ACC112 (cell line): ENCODE measurements at regions not wholly inside any gene's neighbourhood (a gene's known extent, or its start where the extent isn't known, plus 50 kb on each side); places are given as distances from the start of the nearest gene placed in this dataset.
"Not testable (repeated sequence)": the region's sequence is repeated elsewhere in the genome, so short reads cannot be mapped to it uniquely, and the experiment has no call there.

Experiments used
- H2AFZ ChIP-seq: fragments of 200-600 bp; sonication (generic); one replicate; pipeline ENCODE4 v1.6.0; 2017; ENCODE audit warnings: antibody characterized with exemption, low read length; ENCODE audit not compliant: unreplicated experiment
- H3K27ac ChIP-seq: fragments of 200-600 bp; sonication (generic); 2 replicates; pipeline ENCODE4 v1.5.1; 2014; ENCODE audit warnings: low read depth, mild to moderate bottlenecking, antibody characterized with exemption, low read length, moderate library complexity
- H3K27me3 ChIP-seq: fragments of 200-600 bp; sonication (generic); 2 replicates; pipeline ENCODE4 v1.6.1; 2014; ENCODE audit warnings: mild to moderate bottlenecking, antibody characterized with exemption, low read length, moderate library complexity, mixed read lengths; ENCODE audit not compliant: insufficient read depth
- H3K36me3 ChIP-seq: fragments of 200-600 bp; sonication (generic); 2 replicates; pipeline ENCODE4 v1.6.1; 2016; ENCODE audit warnings: mild to moderate bottlenecking, antibody characterized with exemption, low read length, moderate library complexity, mixed read lengths; ENCODE audit not compliant: insufficient read depth
- H3K4me1 ChIP-seq: fragments of 200-600 bp; sonication (generic); one replicate; pipeline ENCODE4 v1.6.1; 2016; ENCODE audit warnings: low read length, mixed read lengths; ENCODE audit not compliant: insufficient read depth, unreplicated experiment, control insufficient read depth
- H3K4me3 ChIP-seq: fragments of 200-600 bp; sonication (generic); 2 replicates; pipeline ENCODE4 v1.5.1; 2014; ENCODE audit warnings: mild to moderate bottlenecking, low read depth, low read length
- H3K79me2 ChIP-seq: fragments of 200-600 bp; sonication (generic); one replicate; pipeline ENCODE4 v1.6.0; 2016; ENCODE audit warnings: low read length; ENCODE audit not compliant: control insufficient read depth, unreplicated experiment, insufficient read depth

- H3K27me3 ChIP-seq: no peaks in the 10 kb centered on the region
- no peak overlapping the region for H3K27ac ChIP-seq
- H3K4me3 ChIP-seq: no peak overlapping the region
- H2AFZ ChIP-seq: no peak overlapping the region
- no peaks in the 10 kb centered on the region for H3K79me2 ChIP-seq
- no peaks in the 10 kb centered on the region for H3K4me1 ChIP-seq
- no peaks in the 10 kb centered on the region for H3K36me3 ChIP-seq
These were observed 446.9 kb upstream of the B3GAT1 start for GRCh38 chr11:134858783-134859480.

- Histone ChIP-seq H3K27ac (no peak overlapping the region), H3K4me3 (no peak overlapping the region), H2AFZ (no peak overlapping the region), H3K36me3 (no peaks in the 10 kb centered on the region), H3K4me1 (no peaks in the 10 kb centered on the region), H3K79me2 (no peaks in the 10 kb centered on the region), H3K27me3 (no peaks in the 10 kb centered on the region)
These were observed 445.0 kb upstream of the B3GAT1 start for GRCh38 chr11:134857035-134857434.

- H3K79me2 ChIP-seq: no peaks in the 10 kb centered on the region
- H3K4me3 ChIP-seq: no peak overlapping the region
- no peaks in the 10 kb centered on the region for H3K27me3 ChIP-seq
- H3K27ac ChIP-seq: no peak overlapping the region
- H3K36me3 ChIP-seq: no peaks in the 10 kb centered on the region
- H3K4me1 ChIP-seq: no peaks in the 10 kb centered on the region
- H2AFZ ChIP-seq: no peak overlapping the region
These were observed 444.3 kb upstream of the B3GAT1 start for GRCh38 chr11:134856056-134856971.

- Histone ChIP-seq H3K4me1 (no peaks in the 10 kb centered on the region), H3K4me3 (no peak overlapping the region), H3K79me2 (no peaks in the 10 kb centered on the region), H3K27me3 (no peaks in the 10 kb centered on the region), H3K27ac (no peak overlapping the region), H2AFZ (no peak overlapping the region), H3K36me3 (no peaks in the 10 kb centered on the region)
These were observed 442.2 kb upstream of the B3GAT1 start for GRCh38 chr11:134853992-134854991.

GRCh38 chr11:134851503-134852224 lies 439.6 kb upstream of the B3GAT1 start:
- H3K79me2 ChIP-seq, H2AFZ ChIP-seq, H3K36me3 ChIP-seq, H3K27ac ChIP-seq, H3K4me1 ChIP-seq, H3K27me3 ChIP-seq, H3K4me3 ChIP-seq: not testable (repeated sequence)

GRCh38 chr11:134850566-134850965 lies 438.5 kb upstream of the B3GAT1 start:
- no peaks in the 10 kb centered on the region for H3K27me3 ChIP-seq
- no peak overlapping the region for H3K4me3 ChIP-seq
- H3K36me3 ChIP-seq: no peaks in the 10 kb centered on the region
- H3K27ac ChIP-seq: no peak overlapping the region
- no peaks in the 10 kb centered on the region for H3K4me1 ChIP-seq
- H3K79me2 ChIP-seq: no peaks in the 10 kb centered on the region
- no peak overlapping the region for H2AFZ ChIP-seq

GRCh38 chr11:134849833-134850232 lies 437.8 kb upstream of the B3GAT1 start:
- Histone ChIP-seq H3K79me2 (no peaks in the 10 kb centered on the region), H3K27ac (no peak overlapping the region), H3K4me1 (no peaks in the 10 kb centered on the region), H3K36me3 (no peaks in the 10 kb centered on the region), H2AFZ (no peak overlapping the region), H3K27me3 (no peaks in the 10 kb centered on the region), H3K4me3 (no peak overlapping the region)

GRCh38 chr11:134847083-134847715 lies 435.2 kb upstream of the B3GAT1 start:
- Histone ChIP-seq H3K36me3 (no peaks in the 10 kb centered on the region), H2AFZ (no peak overlapping the region), H3K4me3 (no peak overlapping the region), H3K27me3 (no peaks in the 10 kb centered on the region), H3K4me1 (no peaks in the 10 kb centered on the region), H3K79me2 (no peaks in the 10 kb centered on the region), H3K27ac (no peak overlapping the region)

GRCh38 chr11:134846328-134847082 lies 434.5 kb upstream of the B3GAT1 start:
- no peaks in the 10 kb centered on the region for H3K36me3 ChIP-seq
- H2AFZ ChIP-seq: no peak overlapping the region
- H3K27ac ChIP-seq: no peak overlapping the region
- H3K27me3 ChIP-seq: no peaks in the 10 kb centered on the region
- no peak overlapping the region for H3K4me3 ChIP-seq
- H3K79me2 ChIP-seq: no peaks in the 10 kb centered on the region
- H3K4me1 ChIP-seq: no peaks in the 10 kb centered on the region
